CD4-positive, alpha-beta T cell treated with Interleukin-1 beta for 1 hour (primary cell): ENCODE measurements at regions not wholly inside any gene's neighbourhood (a gene's known extent, or its start where the extent isn't known, plus 50 kb on each side); places are given as distances from the start of the nearest gene placed in this dataset.

ENCODE experiments used
- DNase-seq, 2 donors: peaks; one replicate each; pipeline ENCODE4 v3.0.0-alpha.2; 2020 to 2022

- DNase-seq, result no peak
These were observed 207.2 kb downstream of the AACS start for GRCh38 chr12:125272383-125272933.

GRCh38 chr12:125276567-125276966 lies 211.3 kb downstream of the AACS start:
- no peak for DNase-seq

- DNase-seq, result no peak
These were observed 215.5 kb downstream of the AACS start for GRCh38 chr12:125280482-125281377.

GRCh38 chr12:125282921-125283320 lies 217.7 kb downstream of the AACS start:
- DNase-seq, result no peak

- DNase-seq, result no peak
These were observed 218.3 kb downstream of the AACS start for GRCh38 chr12:125283521-125283920.

GRCh38 chr12:125284087-125284486 lies 218.9 kb downstream of the AACS start:
- DNase-seq, result no peak

- DNase-seq, result no peak
These were observed 219.9 kb downstream of the AACS start for GRCh38 chr12:125284945-125285685.

GRCh38 chr12:125286005-125286727 lies 220.9 kb downstream of the AACS start:
- DNase-seq, result no peak

- DNase-seq, result no peak
These were observed 222.1 kb downstream of the AACS start for GRCh38 chr12:125287155-125287847.

GRCh38 chr12:125288931-125289928 lies 224.0 kb downstream of the AACS start:
- no peak for DNase-seq

GRCh38 chr12:125289970-125290369 lies 224.7 kb downstream of the AACS start:
- DNase-seq, result no peak

- DNase-seq, result no peak
These were observed 227.5 kb downstream of the AACS start for GRCh38 chr12:125292700-125293099.

- DNase-seq, result no peak
These were observed 230.3 kb downstream of the AACS start for GRCh38 chr12:125295550-125295949.

GRCh38 chr12:125296701-125297100 lies 231.5 kb downstream of the AACS start:
- no peak for DNase-seq

GRCh38 chr12:125299840-125300239 lies 234.6 kb downstream of the AACS start:
- DNase-seq, result no peak

GRCh38 chr12:125300249-125300648 lies 235.0 kb downstream of the AACS start:
- DNase-seq, result no peak

GRCh38 chr12:125303337-125303736 lies 238.1 kb downstream of the AACS start:
- DNase-seq, result no peak

- DNase-seq, result no peak
These were observed 238.8 kb downstream of the AACS start for GRCh38 chr12:125304029-125304428.

- DNase-seq, result no peak
These were observed 240.0 kb downstream of the AACS start for GRCh38 chr12:125305231-125305630.

- no peak for DNase-seq
These were observed 245.2 kb downstream of the AACS start for GRCh38 chr12:125310461-125310860.

- no peak for DNase-seq
These were observed 245.8 kb downstream of the AACS start for GRCh38 chr12:125311050-125311449.
